ENCODE measurements at regions not wholly inside any gene's neighbourhood (a gene's known extent, or its start where the extent isn't known, plus 50 kb on each side); places are given as distances from the start of the nearest gene placed in this dataset.
"Not testable (repeated sequence)": the region's sequence is repeated elsewhere in the genome, so short reads cannot be mapped to it uniquely, and the experiment has no call there.

DNA sequence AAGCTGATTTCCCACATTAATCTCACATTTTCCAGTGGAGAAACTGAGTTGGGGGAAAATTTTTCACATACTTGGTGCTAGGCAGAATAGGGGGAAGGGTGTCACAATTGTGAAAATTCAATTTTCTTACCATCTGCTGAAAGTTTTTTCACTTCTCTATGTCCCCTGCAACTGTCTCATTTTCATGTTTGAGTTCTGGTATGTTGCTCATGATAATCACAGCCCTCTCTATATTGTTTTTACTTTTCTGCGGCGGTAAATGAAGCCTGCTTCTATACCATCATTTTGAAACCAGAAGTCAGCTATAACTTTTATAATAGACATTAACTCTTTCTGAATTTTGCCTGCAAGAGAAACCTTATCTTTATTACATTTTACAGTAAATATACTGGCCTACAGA, 1664.5 kb downstream of the EFNA5 start (continued):
- TF ChIP-seq EZH2phosphoT487 (IDR thresholded peaks at IDR 0.05; ENCODE audit: borderline replicate concordance, low read depth) (no peak), NRF1 (IDR thresholded peaks at IDR 0.05; ENCODE audit: low read depth, low read length) (no peak), TCF12 (IDR thresholded peaks at IDR 0.05) (no peak)
- TF ChIP-seq, protein P1, sequence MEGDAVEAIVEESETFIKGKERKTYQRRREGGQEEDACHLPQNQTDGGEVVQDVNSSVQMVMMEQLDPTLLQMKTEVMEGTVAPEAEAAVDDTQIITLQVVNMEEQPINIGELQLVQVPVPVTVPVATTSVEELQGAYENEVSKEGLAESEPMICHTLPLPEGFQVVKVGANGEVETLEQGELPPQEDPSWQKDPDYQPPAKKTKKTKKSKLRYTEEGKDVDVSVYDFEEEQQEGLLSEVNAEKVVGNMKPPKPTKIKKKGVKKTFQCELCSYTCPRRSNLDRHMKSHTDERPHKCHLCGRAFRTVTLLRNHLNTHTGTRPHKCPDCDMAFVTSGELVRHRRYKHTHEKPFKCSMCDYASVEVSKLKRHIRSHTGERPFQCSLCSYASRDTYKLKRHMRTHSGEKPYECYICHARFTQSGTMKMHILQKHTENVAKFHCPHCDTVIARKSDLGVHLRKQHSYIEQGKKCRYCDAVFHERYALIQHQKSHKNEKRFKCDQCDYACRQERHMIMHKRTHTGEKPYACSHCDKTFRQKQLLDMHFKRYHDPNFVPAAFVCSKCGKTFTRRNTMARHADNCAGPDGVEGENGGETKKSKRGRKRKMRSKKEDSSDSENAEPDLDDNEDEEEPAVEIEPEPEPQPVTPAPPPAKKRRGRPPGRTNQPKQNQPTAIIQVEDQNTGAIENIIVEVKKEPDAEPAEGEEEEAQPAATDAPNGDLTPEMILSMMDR (IDR thresholded peaks at IDR 0.05), result no peak

DNA sequence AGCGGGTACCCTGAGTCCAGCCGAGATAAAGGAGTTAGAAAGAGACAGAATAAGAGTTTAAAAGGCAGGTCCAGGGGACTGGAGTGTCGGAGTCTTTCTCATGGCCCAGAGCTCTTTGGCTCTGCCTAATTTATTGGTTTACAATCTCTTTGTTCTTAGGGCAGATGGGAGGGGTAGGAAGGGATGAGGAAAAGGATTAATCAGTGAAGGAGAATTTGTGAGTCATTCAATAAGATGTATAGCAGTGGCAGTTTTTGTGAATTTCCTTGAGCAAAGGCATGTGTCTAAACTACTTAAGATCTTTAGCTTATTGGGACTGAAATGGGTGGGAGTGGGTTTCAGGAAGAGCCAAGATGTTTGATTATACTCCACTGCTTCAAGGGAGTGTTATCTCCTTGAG, 1671.7 kb downstream of the EFNA5 start:
- H3F3A ChIP-seq (replicated peaks; ENCODE audit: insufficient read depth); POLR2A ChIA-PET; H3K27ac ChIP-seq (ENCODE audit: low read depth in 2 of 2, low read length in 1 of 2); DNase-seq; CTCF ChIA-PET; H3K4me3 ChIP-seq (ENCODE audit: low read depth in 2 of 2, low read length in 1 of 2); H3K9me2 ChIP-seq; H3K79me2 ChIP-seq (ENCODE audit: insufficient read depth); H3K4me1 ChIP-seq (ENCODE audit: control insufficient read depth in 1 of 2, insufficient read depth in 2 of 2, low read depth in 1 of 2, low read length in 1 of 2); H3K4me2 ChIP-seq; H3K9me3 ChIP-seq; H4K20me1 ChIP-seq (ENCODE audit: insufficient read depth); H3K9ac ChIP-seq; H3K36me3 ChIP-seq (replicated peaks in 1 of 2; ENCODE audit: control insufficient read depth in 1 of 2, insufficient read depth in 2 of 2, low read length in 1 of 2); H3K27me3 ChIP-seq (ENCODE audit: insufficient read depth); H2AFZ ChIP-seq (ENCODE audit: low read depth): not testable (repeated sequence)
- 0 out of 2 replicates have a peak, but pooled peaks have one; percentile 8 for TF ChIP-seq FOSL2 (IDR thresholded peaks at IDR 0.05; ENCODE audit: borderline replicate concordance, low read depth)
- 83% methylated on average over 3 of the region's 3 CpGs for WGBS (ENCODE audit: low lambda C conversion rate)

DNA sequence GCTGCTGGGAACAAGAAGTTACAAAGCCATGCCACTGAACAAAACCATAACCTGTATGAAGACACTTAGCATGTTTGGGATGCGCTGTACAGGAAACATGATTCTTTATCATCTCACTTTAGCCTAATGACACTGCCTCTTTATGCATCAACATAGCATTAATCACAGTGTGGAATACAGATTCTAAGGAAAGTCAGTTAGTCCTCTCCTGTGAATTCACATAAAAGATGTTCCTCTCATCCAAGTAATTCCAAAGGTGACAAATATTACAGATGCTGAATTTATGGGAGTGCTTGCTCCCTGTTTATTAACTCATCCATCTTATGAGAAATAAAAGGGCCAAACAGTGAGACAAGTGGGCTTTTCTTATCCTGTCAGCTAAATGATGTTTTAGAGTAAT, 1677.7 kb downstream of the EFNA5 start:
- H3K4me2 ChIP-seq, result no peak overlapping the region
- H3K4me3 ChIP-seq (ENCODE audit: low read depth in 2 of 2, low read length in 1 of 2), result no peak overlapping the region
- H3K36me3 ChIP-seq (replicated peaks in 1 of 2; ENCODE audit: control insufficient read depth in 1 of 2, insufficient read depth in 2 of 2, low read length in 1 of 2), result no peaks in the 10 kb centered on the region
- no peaks in the 10 kb centered on the region for H3K9me3 ChIP-seq
- ChIA-PET CTCF (no interaction called here), POLR2A (no interaction called here)
- no peak overlapping the region for H3K27ac ChIP-seq (ENCODE audit: low read depth in 2 of 2, low read length in 1 of 2)
- DNase-seq, result no peak
- WGBS (ENCODE audit: low lambda C conversion rate), result 100% methylated on average over 1 of the region's 1 CpG
- H3F3A ChIP-seq (replicated peaks; ENCODE audit: insufficient read depth), result no peaks in the 10 kb centered on the region
- H3K27me3 ChIP-seq (ENCODE audit: insufficient read depth), result no peaks in the 10 kb centered on the region
- no peak overlapping the region for H3K9ac ChIP-seq
- no peaks in the 10 kb centered on the region for H3K9me2 ChIP-seq
- H3K79me2 ChIP-seq (ENCODE audit: insufficient read depth), result no peaks in the 10 kb centered on the region
- TF ChIP-seq, protein P2, sequence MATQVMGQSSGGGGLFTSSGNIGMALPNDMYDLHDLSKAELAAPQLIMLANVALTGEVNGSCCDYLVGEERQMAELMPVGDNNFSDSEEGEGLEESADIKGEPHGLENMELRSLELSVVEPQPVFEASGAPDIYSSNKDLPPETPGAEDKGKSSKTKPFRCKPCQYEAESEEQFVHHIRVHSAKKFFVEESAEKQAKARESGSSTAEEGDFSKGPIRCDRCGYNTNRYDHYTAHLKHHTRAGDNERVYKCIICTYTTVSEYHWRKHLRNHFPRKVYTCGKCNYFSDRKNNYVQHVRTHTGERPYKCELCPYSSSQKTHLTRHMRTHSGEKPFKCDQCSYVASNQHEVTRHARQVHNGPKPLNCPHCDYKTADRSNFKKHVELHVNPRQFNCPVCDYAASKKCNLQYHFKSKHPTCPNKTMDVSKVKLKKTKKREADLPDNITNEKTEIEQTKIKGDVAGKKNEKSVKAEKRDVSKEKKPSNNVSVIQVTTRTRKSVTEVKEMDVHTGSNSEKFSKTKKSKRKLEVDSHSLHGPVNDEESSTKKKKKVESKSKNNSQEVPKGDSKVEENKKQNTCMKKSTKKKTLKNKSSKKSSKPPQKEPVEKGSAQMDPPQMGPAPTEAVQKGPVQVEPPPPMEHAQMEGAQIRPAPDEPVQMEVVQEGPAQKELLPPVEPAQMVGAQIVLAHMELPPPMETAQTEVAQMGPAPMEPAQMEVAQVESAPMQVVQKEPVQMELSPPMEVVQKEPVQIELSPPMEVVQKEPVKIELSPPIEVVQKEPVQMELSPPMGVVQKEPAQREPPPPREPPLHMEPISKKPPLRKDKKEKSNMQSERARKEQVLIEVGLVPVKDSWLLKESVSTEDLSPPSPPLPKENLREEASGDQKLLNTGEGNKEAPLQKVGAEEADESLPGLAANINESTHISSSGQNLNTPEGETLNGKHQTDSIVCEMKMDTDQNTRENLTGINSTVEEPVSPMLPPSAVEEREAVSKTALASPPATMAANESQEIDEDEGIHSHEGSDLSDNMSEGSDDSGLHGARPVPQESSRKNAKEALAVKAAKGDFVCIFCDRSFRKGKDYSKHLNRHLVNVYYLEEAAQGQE (IDR thresholded peaks at IDR 0.05; ENCODE audit: low read depth, low read length), result no peak
- TF ChIP-seq, protein P3, sequence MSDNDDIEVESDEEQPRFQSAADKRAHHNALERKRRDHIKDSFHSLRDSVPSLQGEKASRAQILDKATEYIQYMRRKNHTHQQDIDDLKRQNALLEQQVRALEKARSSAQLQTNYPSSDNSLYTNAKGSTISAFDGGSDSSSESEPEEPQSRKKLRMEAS (IDR thresholded peaks at IDR 0.05; ENCODE audit: low read depth), result no peak
- TF ChIP-seq NRF1 (IDR thresholded peaks at IDR 0.05; ENCODE audit: low read depth, low read length) (no peak), TEAD4 (IDR thresholded peaks at IDR 0.05; ENCODE audit: borderline replicate concordance, insufficient read depth) (no peak)
- TF ChIP-seq, protein P4, sequence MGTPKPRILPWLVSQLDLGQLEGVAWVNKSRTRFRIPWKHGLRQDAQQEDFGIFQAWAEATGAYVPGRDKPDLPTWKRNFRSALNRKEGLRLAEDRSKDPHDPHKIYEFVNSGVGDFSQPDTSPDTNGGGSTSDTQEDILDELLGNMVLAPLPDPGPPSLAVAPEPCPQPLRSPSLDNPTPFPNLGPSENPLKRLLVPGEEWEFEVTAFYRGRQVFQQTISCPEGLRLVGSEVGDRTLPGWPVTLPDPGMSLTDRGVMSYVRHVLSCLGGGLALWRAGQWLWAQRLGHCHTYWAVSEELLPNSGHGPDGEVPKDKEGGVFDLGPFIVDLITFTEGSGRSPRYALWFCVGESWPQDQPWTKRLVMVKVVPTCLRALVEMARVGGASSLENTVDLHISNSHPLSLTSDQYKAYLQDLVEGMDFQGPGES (IDR thresholded peaks at IDR 0.05; ENCODE audit: low read depth, low read length), result no peak
- TF ChIP-seq, protein P5, sequence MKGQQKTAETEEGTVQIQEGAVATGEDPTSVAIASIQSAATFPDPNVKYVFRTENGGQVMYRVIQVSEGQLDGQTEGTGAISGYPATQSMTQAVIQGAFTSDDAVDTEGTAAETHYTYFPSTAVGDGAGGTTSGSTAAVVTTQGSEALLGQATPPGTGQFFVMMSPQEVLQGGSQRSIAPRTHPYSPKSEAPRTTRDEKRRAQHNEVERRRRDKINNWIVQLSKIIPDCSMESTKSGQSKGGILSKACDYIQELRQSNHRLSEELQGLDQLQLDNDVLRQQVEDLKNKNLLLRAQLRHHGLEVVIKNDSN (IDR thresholded peaks at IDR 0.05; ENCODE audit: borderline replicate concordance, low read depth), result no peak
- H4K20me1 ChIP-seq (ENCODE audit: insufficient read depth), result no peaks in the 10 kb centered on the region
- no peaks in the 10 kb centered on the region; a peak in 2 of 4 replicates for H3K4me1 ChIP-seq (ENCODE audit: control insufficient read depth in 1 of 2, insufficient read depth in 2 of 2, low read depth in 1 of 2, low read length in 1 of 2)
- H2AFZ ChIP-seq (ENCODE audit: low read depth), result no peak overlapping the region
